ENCODE measurements at regions not wholly inside any gene's neighbourhood (a gene's known extent, or its start where the extent isn't known, plus 50 kb on each side); places are given as distances from the start of the nearest gene placed in this dataset.
"Not testable (repeated sequence)": the region's sequence is repeated elsewhere in the genome, so short reads cannot be mapped to it uniquely, and the experiment has no call there.

DNA sequence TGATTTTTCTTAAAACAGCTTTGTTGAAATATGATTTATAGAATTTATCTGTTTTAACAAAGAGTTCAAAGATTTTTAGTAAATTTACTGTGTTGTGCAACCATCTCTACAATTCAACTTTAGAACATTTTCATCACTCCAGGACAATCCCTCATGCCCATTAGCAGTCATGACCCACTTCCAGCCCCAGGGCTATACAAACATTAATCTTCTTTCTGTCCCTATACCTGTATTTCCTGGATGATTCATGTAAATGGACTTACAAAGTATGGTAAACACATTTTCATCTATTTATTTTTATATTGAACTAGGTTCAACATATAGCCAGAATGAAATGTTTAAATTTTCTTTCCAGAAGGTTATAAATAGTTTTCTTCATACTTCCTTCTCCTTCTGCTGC, 127.8 kb upstream of the CCDC180 start:
- no peak overlapping the region for H3K4me3 ChIP-seq (ENCODE audit: low read depth, low read length)
- TF ChIP-seq, protein P1, sequence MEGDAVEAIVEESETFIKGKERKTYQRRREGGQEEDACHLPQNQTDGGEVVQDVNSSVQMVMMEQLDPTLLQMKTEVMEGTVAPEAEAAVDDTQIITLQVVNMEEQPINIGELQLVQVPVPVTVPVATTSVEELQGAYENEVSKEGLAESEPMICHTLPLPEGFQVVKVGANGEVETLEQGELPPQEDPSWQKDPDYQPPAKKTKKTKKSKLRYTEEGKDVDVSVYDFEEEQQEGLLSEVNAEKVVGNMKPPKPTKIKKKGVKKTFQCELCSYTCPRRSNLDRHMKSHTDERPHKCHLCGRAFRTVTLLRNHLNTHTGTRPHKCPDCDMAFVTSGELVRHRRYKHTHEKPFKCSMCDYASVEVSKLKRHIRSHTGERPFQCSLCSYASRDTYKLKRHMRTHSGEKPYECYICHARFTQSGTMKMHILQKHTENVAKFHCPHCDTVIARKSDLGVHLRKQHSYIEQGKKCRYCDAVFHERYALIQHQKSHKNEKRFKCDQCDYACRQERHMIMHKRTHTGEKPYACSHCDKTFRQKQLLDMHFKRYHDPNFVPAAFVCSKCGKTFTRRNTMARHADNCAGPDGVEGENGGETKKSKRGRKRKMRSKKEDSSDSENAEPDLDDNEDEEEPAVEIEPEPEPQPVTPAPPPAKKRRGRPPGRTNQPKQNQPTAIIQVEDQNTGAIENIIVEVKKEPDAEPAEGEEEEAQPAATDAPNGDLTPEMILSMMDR (conservative IDR thresholded peaks at IDR 0.05; ENCODE audit: low read depth, low read length) = no peak
- DNase-seq (ENCODE audit: low read depth) = no peak

DNA sequence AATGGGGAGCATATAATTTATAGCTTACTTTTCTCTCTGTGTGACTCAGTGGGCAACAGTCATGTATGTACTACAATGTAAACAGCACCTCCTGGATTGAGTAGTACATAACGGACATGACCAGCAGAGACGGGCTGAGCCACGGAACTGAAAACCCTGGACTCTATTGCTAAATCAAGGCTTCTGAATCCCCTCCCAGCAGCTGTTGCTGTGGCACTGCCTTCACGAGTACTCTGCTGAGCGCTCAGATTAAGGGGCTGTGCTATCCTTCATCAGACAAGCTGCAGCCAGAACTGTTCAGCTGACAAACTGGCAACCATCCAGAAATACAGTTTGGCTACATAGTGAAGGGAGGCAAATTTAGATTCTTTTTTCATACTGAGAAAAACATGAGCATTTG, 131.3 kb upstream of the CCDC180 start:
- no peak overlapping the region for H3K4me3 ChIP-seq (ENCODE audit: low read depth, low read length)
- TF ChIP-seq, protein P1 (conservative IDR thresholded peaks at IDR 0.05; ENCODE audit: low read depth, low read length) = no peak
- DNase-seq (ENCODE audit: low read depth) = no peak

DNA sequence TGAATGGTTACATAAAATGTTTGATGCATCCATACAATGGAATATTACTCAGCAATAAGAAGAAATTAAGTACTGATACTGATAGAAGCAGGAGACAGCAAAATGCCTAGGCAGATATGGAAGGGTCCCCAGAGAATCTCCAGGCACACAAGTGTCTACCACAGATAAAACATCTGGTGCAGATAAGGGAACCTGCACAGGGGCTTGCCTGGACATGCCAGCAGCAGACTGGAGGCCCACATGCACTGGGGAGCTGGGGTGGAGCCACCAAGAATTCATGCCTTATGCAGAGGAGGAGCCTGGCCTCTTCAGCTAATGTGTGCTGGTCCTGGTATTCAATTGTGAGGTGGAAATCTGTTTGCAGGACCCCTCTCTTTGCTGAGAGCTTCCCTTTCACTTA, 129.2 kb upstream of the CTSV start:
- not testable (repeated sequence) for H3K4me3 ChIP-seq (ENCODE audit: low read depth, low read length); DNase-seq (ENCODE audit: low read depth)

DNA sequence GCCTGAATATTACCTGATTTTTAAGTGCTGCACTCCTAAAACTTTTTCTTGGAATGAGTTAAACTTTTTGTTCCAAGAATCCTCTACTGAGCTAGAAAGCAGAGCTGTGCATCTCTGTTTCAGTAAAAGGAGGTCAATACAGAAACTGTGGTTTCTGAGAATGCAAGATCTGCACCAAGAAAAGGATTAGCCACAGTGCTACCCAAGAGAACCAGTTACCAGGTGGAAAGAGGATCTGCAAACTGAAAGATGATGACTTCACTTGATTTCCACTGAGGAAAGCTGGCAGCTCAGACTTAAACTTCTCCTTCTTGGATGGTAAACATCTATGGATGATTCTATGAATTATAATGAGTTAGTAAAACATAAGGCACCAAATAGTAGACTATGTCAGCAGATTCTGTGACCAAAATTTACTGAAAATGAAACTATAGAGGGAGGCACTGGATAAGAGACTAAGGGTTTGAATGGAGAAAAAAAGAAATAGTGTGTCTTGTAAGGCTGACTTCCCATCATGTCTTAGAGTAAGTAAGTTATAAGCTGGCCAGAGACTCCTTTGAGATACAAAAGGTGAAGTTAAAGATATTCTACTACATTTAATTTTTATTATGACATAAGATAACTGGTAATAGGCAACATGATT, 127.7 kb upstream of the CTSV start:
- not testable (repeated sequence) for DNase-seq (ENCODE audit: low read depth); H3K4me3 ChIP-seq (ENCODE audit: low read depth, low read length)

DNA sequence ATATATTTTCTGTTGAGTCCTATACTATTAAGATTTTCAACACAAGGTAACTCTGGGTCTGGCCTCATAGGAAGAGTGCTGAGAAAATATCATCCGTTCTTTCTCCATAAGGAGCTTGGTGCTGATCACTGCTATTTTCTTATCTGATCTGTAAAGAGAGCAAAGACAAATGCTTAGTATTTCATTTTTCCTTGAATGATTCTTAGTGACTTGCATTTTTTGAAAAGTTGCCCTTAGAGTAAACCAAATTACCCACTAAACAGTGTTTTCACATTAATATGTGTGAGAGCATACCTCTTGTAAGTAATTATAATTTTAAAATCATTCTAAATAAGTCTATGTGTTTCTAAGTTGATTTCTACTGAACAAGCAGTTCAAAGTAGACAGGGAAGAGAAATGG, 121.3 kb upstream of the CTSV start:
- TF ChIP-seq, protein P1 (conservative IDR thresholded peaks at IDR 0.05; ENCODE audit: low read depth, low read length) = no peak
- DNase-seq (ENCODE audit: low read depth) = no peak
- H3K4me3 ChIP-seq (ENCODE audit: low read depth, low read length) = no peak overlapping the region

DNA sequence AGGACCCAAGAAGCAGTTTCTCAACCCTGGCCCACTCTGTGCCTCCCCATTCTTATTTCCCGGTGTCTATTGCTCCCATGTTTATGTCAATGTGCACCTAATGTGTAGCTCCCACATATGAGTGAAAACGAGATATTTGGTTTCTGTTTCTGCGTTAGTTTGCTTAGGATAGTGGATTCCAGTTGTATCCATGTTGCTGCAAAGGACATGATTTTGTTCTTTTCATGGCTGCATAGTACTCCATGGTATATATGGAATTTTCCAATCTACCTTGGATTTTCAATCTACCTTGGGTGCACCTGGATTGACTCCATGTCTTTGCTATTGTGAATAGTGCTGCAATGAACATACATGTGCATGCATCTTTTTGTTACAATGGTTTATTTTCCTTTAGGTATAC, 119.8 kb upstream of the CTSV start:
- not testable (repeated sequence) for H3K4me3 ChIP-seq (ENCODE audit: low read depth, low read length)

DNA sequence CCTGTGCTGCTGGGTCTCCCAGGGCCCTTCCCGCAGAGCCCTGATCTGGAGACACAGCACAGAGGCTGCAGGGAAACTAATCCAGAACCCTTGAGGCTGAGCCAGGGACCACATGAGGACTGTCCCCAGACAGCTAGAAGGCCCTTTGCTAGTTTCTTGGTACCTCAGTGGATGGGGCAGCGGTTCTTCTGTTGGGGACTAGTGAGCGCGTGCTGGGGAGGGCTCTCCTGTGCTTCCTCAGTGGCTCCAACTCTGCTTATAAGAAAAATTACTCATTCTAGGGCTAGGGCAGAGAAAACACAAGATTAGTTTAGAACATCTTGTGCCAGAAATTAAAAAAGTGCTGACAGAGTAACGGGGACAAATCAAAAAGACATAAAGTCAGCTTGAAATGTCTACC, 116.5 kb upstream of the CTSV start:
- DNase-seq (ENCODE audit: low read depth); H3K4me3 ChIP-seq (ENCODE audit: low read depth, low read length): not testable (repeated sequence)

More for the DNA sequence above, 119.8 kb upstream of the CTSV start:
- DNase-seq (ENCODE audit: low read depth) = not testable (repeated sequence)

DNA sequence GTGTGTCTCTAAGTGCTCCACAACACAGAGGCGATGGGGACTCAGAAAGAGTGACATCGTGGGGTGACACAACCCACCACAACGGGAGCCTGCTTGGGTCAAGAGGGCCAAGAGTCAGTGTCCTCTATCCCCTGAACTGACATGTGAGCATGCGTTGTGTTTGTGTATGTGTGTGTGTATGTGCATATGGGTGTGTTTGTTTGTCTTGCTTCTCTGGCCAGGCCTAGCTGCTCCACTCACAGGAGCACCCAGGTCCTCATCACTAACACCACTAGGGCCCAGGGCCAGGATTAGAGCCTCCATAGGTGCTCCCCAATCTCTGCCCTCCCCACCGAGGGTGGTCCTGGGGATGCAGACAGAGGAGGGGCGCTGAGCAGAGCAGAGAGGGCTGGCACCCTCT, 115.0 kb upstream of the CTSV start:
- TF ChIP-seq, protein P1 (conservative IDR thresholded peaks at IDR 0.05; ENCODE audit: low read depth, low read length) = no peak
- no peak overlapping the region for H3K4me3 ChIP-seq (ENCODE audit: low read depth, low read length)
- DNase-seq (ENCODE audit: low read depth) = no peak

DNA sequence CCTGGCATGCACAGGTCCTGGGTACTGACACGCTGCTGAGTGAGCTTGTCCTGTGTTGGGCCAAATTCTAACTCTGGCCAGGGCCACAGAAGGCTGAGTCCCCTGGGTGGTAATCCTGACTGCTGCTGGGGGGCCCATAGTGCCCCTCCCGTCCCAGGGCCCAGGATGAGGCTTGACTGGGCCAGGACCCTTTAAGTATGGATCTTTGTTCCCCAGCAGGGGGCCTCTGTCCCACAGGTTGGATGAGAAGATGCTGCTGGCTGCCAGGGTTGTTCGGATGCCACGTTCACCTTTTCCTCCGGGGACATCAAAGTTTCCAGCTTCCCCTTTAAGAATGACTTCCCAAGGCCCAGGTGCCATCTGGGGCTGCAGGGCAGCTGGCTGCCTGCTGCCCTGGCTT, 114.2 kb upstream of the CTSV start:
- DNase-seq (ENCODE audit: low read depth); H3K4me3 ChIP-seq (ENCODE audit: low read depth, low read length): not testable (repeated sequence)

DNA sequence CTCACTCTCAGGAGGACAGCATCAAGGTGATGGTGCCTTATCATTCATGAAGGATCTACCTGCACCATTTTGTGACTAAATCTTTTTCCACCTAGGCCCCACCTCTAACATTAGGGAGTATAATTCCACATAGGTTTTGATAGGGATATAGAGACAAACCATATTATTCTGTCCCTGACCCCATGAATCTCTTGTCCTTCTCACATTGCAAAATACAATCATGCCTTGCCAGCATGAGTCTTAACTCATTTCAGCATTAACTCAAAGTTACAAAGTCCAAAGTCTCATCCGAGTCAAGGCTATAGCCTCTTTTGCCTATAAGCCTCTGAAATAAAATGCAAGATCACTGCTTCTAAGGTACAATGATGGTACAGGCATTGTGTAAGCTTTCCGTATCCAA, 111.5 kb upstream of the CTSV start:
- not testable (repeated sequence) for H3K4me3 ChIP-seq (ENCODE audit: low read depth, low read length); DNase-seq (ENCODE audit: low read depth)

DNA sequence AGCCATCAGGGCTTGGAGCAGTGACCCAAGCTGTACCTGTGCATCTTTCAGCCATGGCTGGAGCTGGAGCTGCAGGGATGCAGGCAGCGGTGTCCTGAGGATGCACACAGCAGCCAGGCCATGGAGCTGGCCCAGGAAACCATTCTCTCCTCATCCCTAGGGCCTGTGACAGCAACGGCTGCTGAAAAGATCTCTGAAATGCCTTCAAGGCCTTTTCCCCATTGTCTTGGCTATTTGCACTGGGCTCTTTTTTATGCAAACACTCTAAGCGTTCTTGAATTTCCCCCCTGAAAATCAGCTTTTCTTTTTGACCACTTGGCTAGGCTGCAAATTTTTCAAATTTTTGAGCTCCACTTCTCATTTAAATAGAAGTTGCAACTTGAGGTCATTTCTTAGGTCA, 109.5 kb upstream of the CTSV start:
- DNase-seq (ENCODE audit: low read depth); H3K4me3 ChIP-seq (ENCODE audit: low read depth, low read length): not testable (repeated sequence)

DNA sequence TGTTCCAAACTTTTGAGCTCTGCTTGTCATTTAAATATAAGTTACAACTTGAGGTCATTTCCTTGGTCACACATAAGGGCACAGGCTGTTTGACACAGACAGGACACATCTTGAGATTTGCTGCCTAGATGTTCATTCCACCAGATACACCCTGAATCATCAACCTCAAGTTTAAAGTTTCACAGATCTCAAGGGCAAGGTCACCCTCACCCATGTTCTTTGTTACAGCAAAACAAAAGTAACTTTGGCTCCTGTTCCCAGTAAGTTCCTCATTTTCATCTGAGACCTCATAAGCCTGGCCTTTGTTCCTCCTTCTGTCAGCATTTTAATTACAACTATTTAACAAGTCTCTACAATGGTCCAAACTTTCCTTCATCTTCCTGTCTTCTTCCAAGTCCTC, 106.7 kb upstream of the CTSV start:
- H3K4me3 ChIP-seq (ENCODE audit: low read depth, low read length); DNase-seq (ENCODE audit: low read depth): not testable (repeated sequence)

Measured in epithelial cell of proximal tubule (primary cell).